Left lung (tissue), 4 donors: ENCODE measurements at regions not wholly inside any gene's neighbourhood (a gene's known extent, or its start where the extent isn't known, plus 50 kb on each side); places are given as distances from the start of the nearest gene placed in this dataset.

Experiments
- ATAC-seq: fragments of 200-7000 bp; cut with Tn5 transposase; one replicate; pipeline ENCODE4 v1.9.1; 2020; ENCODE audit warnings: moderate library complexity
- DNase-seq, 4 donors: peaks; one replicate each; pipeline ENCODE4 v3.0.0-alpha.2; 2013 to 2020
- H3K27ac ChIP-seq, 2 donors: fragments of 200-600 bp; sonication (generic) in 1 of 2; one replicate each; pipeline versions ENCODE4 v1.5.0 to v1.8.0; 2020 to 2021
- H3K27me3 ChIP-seq, 2 donors: fragments of 200-600 bp; sonication (generic) in 1 of 2; one replicate each; pipeline versions ENCODE4 v1.5.0 to v1.8.0; 2020 to 2021
- H3K36me3 ChIP-seq, 2 donors: fragments of 200-600 bp; sonication (generic) in 1 of 2; one replicate each; pipeline versions ENCODE4 v1.5.0 to v1.8.0; 2020 to 2021
- H3K4me1 ChIP-seq, 2 donors: fragments of 200-600 bp; one replicate each; pipeline ENCODE4 v1.8.0; 2021
- H3K4me3 ChIP-seq, 2 donors: fragments of 200-600 bp; sonication (generic) in 1 of 2; one replicate each; pipeline versions ENCODE4 v1.5.0 to v1.8.0; 2020 to 2021; ENCODE audit warnings: mild to moderate bottlenecking in 1 of 2
- H3K9me3 ChIP-seq, 2 donors: fragments of 200-600 bp; sonication (generic) in 1 of 2; one replicate each; pipeline versions ENCODE4 v1.5.0 to v1.8.0; 2020 to 2021
- CTCF ChIP-seq, 2 donors: fragments of 200-600 bp; sonication (generic) in 1 of 2; IDR thresholded peaks; one replicate each; pipeline versions ENCODE4 v1.5.0 to v1.8.0; 2021; ENCODE audit warnings: antibody characterized with exemption in 2 of 2
- intact Hi-C, 2 donors: fragments of 100-400 bp; cut with DNase I; formaldehyde crosslinking; loops; one replicate each; pipeline versions ENCODE4 v1.11.2 to v1.14.2; 2022
- donor health status: DM: no; HTN: yes; CAD: no.
- donor health status: DM: no; HTN: no; CAD: no.

- TF ChIP-seq CTCF (IDR thresholded peaks at IDR 0.05), result no peak
- H3K4me1 ChIP-seq, result no peaks in the 10 kb centered on the region
- H3K36me3 ChIP-seq, result no peaks in the 10 kb centered on the region
- no peak overlapping the region for H3K4me3 ChIP-seq
- DNase-seq, result no peak
- no peak for ATAC-seq
- intact Hi-C loops, result loop anchor here in 1 of 2 donors (10.0 kb wide), 1 partner anchor 373 kb away; no protein-coding TSS in a partner anchor
- no peaks in the 10 kb centered on the region for H3K27me3 ChIP-seq
- peaks cover 0 to 11% of the 10 kb centered on the region in 2 donors for H3K9me3 ChIP-seq
- H3K27ac ChIP-seq, result no peak overlapping the region
Observed at GRCh38 chr19:56721714-56722113, 50.2 kb upstream of the ZNF835 start.
